ENCODE measurements at regions not wholly inside any gene's neighbourhood (a gene's known extent, or its start where the extent isn't known, plus 50 kb on each side); places are given as distances from the start of the nearest gene placed in this dataset.

DNA sequence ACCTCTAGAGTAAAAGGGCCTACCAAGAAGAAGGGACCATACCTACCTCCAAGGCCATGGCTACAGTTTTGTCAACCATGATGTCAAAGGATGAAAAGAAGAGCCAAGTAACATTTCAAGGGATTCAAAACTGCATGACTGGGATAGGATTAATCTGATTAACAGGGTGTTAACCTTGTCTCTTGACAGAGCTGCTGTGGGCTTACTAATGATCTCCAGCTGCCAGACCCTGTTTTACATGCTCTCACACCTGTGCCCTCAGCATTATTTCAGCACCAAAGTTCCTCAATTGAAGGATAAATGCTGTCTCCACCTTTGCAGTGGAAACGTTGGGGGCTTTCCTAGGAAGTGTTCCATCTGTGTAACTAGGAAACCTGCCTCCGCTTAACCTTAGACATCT is 78.3 kb downstream of the DMAC1 start:
- no peak overlapping the region for H2BK12ac ChIP-seq (ENCODE audit: low read depth, low read length)
- no peaks in the 10 kb centered on the region for H3K79me1 ChIP-seq (ENCODE audit: low read depth, low read length)
- no peaks in the 10 kb centered on the region for H3K4me1 ChIP-seq (replicated peaks in 1 of 4; ENCODE audit: control insufficient read depth in 3 of 4, insufficient read depth in 4 of 4, low read length in 3 of 4)
- H3K56ac ChIP-seq (replicated peaks; ENCODE audit: insufficient read length, low read depth, low read length): no peak overlapping the region
- H2BK20ac ChIP-seq (ENCODE audit: low read length): no peak overlapping the region
- no peaks in the 10 kb centered on the region for H3K79me2 ChIP-seq (ENCODE audit: control insufficient read depth in 1 of 2, insufficient read depth in 2 of 2, low read length in 2 of 2)
- H3K23me2 ChIP-seq (ENCODE audit: low read depth, low read length): no peaks in the 10 kb centered on the region
- H2AK5ac ChIP-seq (ENCODE audit: low read depth, low read length): no peak overlapping the region
- no peak overlapping the region for H3K9ac ChIP-seq (replicated peaks in 1 of 4; ENCODE audit: extremely low read depth in 1 of 4, low read depth in 3 of 4, low read length in 3 of 4)
- H3K4me2 ChIP-seq (ENCODE audit: insufficient read depth in 1 of 2, low read depth in 2 of 2, low read length in 2 of 2): no peak overlapping the region
- no peak for DNase-seq (ENCODE audit: low read depth in 1 of 2, low spot score in 2 of 2)
- no peak overlapping the region for H3K4ac ChIP-seq (replicated peaks; ENCODE audit: insufficient read length, low read depth, low read length)
- H3K14ac ChIP-seq (ENCODE audit: insufficient read length): no peak overlapping the region
- H3K9me3 ChIP-seq (ENCODE audit: insufficient read depth in 2 of 2, low read depth in 1 of 2, low read length in 1 of 2): no peaks in the 10 kb centered on the region
- H2BK120ac ChIP-seq (replicated peaks; ENCODE audit: low read depth, low read length): no peak overlapping the region
- no peak overlapping the region for H2BK5ac ChIP-seq (ENCODE audit: low read depth, low read length)
- no peaks in the 10 kb centered on the region for H3K36me3 ChIP-seq (ENCODE audit: control insufficient read depth in 2 of 4, insufficient read depth in 4 of 4, low read length in 3 of 4)
- H3K23ac ChIP-seq (ENCODE audit: insufficient read length): no peak overlapping the region
- no peak overlapping the region for H4K8ac ChIP-seq (ENCODE audit: extremely low read depth, insufficient read depth, low read length)
- WGBS, 2 experiments (ENCODE audit: extremely low coverage in 1 of 2, insufficient coverage in 1 of 2, insufficient read length in 1 of 2, insufficient replicate concordance in 2 of 2, low coverage in 1 of 2, low lambda C conversion rate in 2 of 2, missing lambda C conversion rate in 1 of 2): 93% methylated on average over 2 of the region's 2 CpGs; no CpG with 5 or more reads in 1 of the 2 experiments
- H4K91ac ChIP-seq (replicated peaks; ENCODE audit: insufficient read length, low read length): no peak overlapping the region
- no peak overlapping the region for H4K5ac ChIP-seq (ENCODE audit: insufficient read length, low read depth, low read length)
- no peaks in the 10 kb centered on the region for H4K20me1 ChIP-seq (replicated peaks in 1 of 2; ENCODE audit: control insufficient read depth in 1 of 2, insufficient read depth in 2 of 2, low read length in 2 of 2)
- no peak overlapping the region for H3K18ac ChIP-seq (ENCODE audit: extremely low read depth, low read length)
- H2AFZ ChIP-seq (ENCODE audit: low read length): no peak overlapping the region
- POLR2A ChIA-PET (ENCODE audit: partially characterized antibody): interaction anchor here (1.1 kb wide), 1 partner anchor 13 kb away, joined by 3 read pairs; no protein-coding TSS in a partner anchor
- CTCF ChIA-PET (ENCODE audit: partially characterized antibody): interaction anchor here (1.2 kb wide), 1 partner anchor 33 kb away, joined by 4 read pairs; no protein-coding TSS in a partner anchor
- H3K27ac ChIP-seq (ENCODE audit: low read depth, low read length): no peak overlapping the region
- H2BK15ac ChIP-seq (ENCODE audit: low read length): no peak overlapping the region
- no peaks in the 10 kb centered on the region for H3K27me3 ChIP-seq (replicated peaks in 1 of 4; ENCODE audit: control insufficient read depth in 3 of 4, extremely low read depth in 1 of 4, insufficient read depth in 3 of 4, low read length in 3 of 4)
- H3K4me3 ChIP-seq (ENCODE audit: extremely low read depth in 1 of 4, insufficient read depth in 2 of 4, low read depth in 3 of 4, low read length in 4 of 4): no peak overlapping the region
- no peak for TF ChIP-seq SIN3A (conservative IDR thresholded peaks at IDR 0.05 in 1 of 2, IDR thresholded peaks at IDR 0.05 in 1 of 2; ENCODE audit: low read depth in 1 of 2, low read length in 2 of 2)
- TF ChIP-seq CBX5 (IDR thresholded peaks at IDR 0.05; ENCODE audit: low read depth, low read length): no peak
- no peak for TF ChIP-seq CBX8 (IDR thresholded peaks at IDR 0.05; ENCODE audit: borderline replicate concordance, low read depth, low read length)
- TF ChIP-seq CHD2 (IDR thresholded peaks at IDR 0.05; ENCODE audit: low read length): no peak
- no peak for TF ChIP-seq CTCF (IDR thresholded peaks at IDR 0.05; ENCODE audit: control extremely low read depth in 1 of 3, insufficient read depth in 1 of 3, low read depth in 1 of 3, low read length in 3 of 3)
- TF ChIP-seq ATF2 (IDR thresholded peaks at IDR 0.05; ENCODE audit: low read length): no peak
- no peak for TF ChIP-seq KDM1A (IDR thresholded peaks at IDR 0.05; ENCODE audit: borderline replicate concordance, low read length)
- no peak for FAIRE-seq

Data from H1 (cell line).